OCI-LY1 (cell line): ENCODE measurements at regions not wholly inside any gene's neighbourhood (a gene's known extent, or its start where the extent isn't known, plus 50 kb on each side); places are given as distances from the start of the nearest gene placed in this dataset.

Experiments used
- H2AFZ ChIP-seq: fragments of 200-600 bp; sonication (generic), shearing (Covaris generic); 2 replicates; pipeline ENCODE4 v1.6.0; 2014; ENCODE audit warnings: antibody characterized with exemption, mild to moderate bottlenecking, low read length
- H3F3A ChIP-seq: fragments of 200-600 bp; sonication (generic), shearing (Covaris generic); 2 replicates; pipeline ENCODE4 v1.6.0; 2014; ENCODE audit warnings: mild to moderate bottlenecking, antibody characterized with exemption, low read length, moderate library complexity; ENCODE audit not compliant: insufficient read depth
- H3K27ac ChIP-seq: fragments of 200-600 bp; sonication (generic); 2 replicates; pipeline ENCODE4 v1.5.1; 2014; ENCODE audit warnings: low read length, mixed run types, mild to moderate bottlenecking, low read depth; ENCODE audit not compliant: poor library complexity, severe bottlenecking
- H3K27me3 ChIP-seq: fragments of 200-600 bp; sonication (generic); 2 replicates; pipeline ENCODE4 v1.6.0; 2014; ENCODE audit warnings: antibody characterized with exemption, mild to moderate bottlenecking, low read length, moderate library complexity; ENCODE audit not compliant: insufficient read depth
- H3K36me3 ChIP-seq: fragments of 200-600 bp; sonication (generic); 2 replicates; pipeline ENCODE4 v1.6.1; 2014; ENCODE audit warnings: mild to moderate bottlenecking, antibody characterized with exemption, low read length, moderate library complexity, mixed read lengths; ENCODE audit not compliant: insufficient read depth
- H3K4me1 ChIP-seq: fragments of 200-600 bp; sonication (generic); 2 replicates; pipeline ENCODE4 v1.5.1; 2014; ENCODE audit warnings: mild to moderate bottlenecking, low read length, moderate library complexity; ENCODE audit not compliant: insufficient read depth, severe bottlenecking
- H3K4me2 ChIP-seq: fragments of 200-600 bp; sonication (generic), shearing (Covaris generic); 2 replicates; pipeline ENCODE4 v1.6.1; 2014; ENCODE audit warnings: low read length
- H3K4me3 ChIP-seq: fragments of 200-600 bp; sonication (generic); 2 replicates; pipeline ENCODE4 v1.5.1; 2014; ENCODE audit warnings: low read length, low read depth, mild to moderate bottlenecking, mixed read lengths; ENCODE audit not compliant: poor library complexity, severe bottlenecking
- H3K79me2 ChIP-seq: fragments of 200-600 bp; shearing (Covaris generic); 2 replicates; pipeline ENCODE4 v1.6.1; 2016; ENCODE audit warnings: mixed run types, low read length, mixed read lengths; ENCODE audit not compliant: insufficient read depth
- H3K9ac ChIP-seq: fragments of 200-600 bp; sonication (generic), shearing (Covaris generic); 2 replicates; pipeline ENCODE4 v1.6.1; 2014; ENCODE audit warnings: mild to moderate bottlenecking, low read length, mixed read lengths
- H3K9me2 ChIP-seq: fragments of 200-600 bp; sonication (generic), shearing (Covaris generic); 2 replicates; pipeline ENCODE4 v1.6.1; 2014; ENCODE audit warnings: low read depth, mild to moderate bottlenecking, low read length, mixed read lengths
- H3K9me3 ChIP-seq: fragments of 200-600 bp; shearing (Covaris generic); 2 replicates; pipeline ENCODE4 v1.6.1; 2014; ENCODE audit warnings: low read length, mixed read lengths
- H4K20me1 ChIP-seq: fragments of 200-600 bp; sonication (generic), shearing (Covaris generic); 2 replicates; pipeline ENCODE4 v1.6.0; 2016; ENCODE audit warnings: mild to moderate bottlenecking, low read length; ENCODE audit not compliant: insufficient read depth
- EZH2 ChIP-seq: fragments of 200-600 bp; sonication (generic), shearing (Covaris generic); IDR thresholded peaks from 2 replicates; pipeline ENCODE4 v1.8.0; 2017; ENCODE audit warnings: borderline replicate concordance, mixed run types, mild to moderate bottlenecking, antibody characterized with exemption, low read length, moderate library complexity, mixed read lengths
- TF ChIP-seq, protein P1 (sequence below): fragments of 200-600 bp; sonication (generic), shearing (Covaris generic); IDR thresholded peaks from 2 replicates; pipeline ENCODE4 v1.5.1; 2017; ENCODE audit warnings: mild to moderate bottlenecking, antibody characterized with exemption, low read length, moderate library complexity, mixed read lengths

DNA sequence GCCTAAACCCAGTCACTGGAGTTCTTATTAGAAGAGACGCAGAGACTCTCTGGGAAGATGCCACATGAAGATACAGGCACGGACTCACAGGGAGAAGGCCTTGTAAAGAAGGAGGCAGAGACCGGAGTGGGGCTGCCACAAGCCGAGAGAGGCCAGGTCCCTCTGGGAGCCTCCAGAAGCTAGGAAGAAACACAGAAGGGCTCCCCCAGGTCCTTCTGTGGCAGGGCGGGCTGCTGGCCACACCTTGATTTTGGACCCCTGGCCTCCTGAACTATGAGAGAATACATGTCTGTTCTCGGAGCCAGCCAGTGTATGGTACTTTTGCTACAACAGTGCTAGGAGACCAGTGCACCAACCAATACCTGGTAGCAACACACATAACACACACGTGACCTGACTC is 140.1 kb upstream of the SPACA7 start:
- Histone ChIP-seq H3F3A (no peaks in the 10 kb centered on the region), H3K27me3 (peaks cover 4% of the 10 kb centered on the region; the same call in 1 of the 2 replicates), H3K4me2 (no peak overlapping the region), H3K4me3 (no peak overlapping the region), H3K36me3 (no peaks in the 10 kb centered on the region), H2AFZ (no peak overlapping the region), H3K9ac (no peak overlapping the region), H3K27ac (no peak overlapping the region), H3K9me2 (no peaks in the 10 kb centered on the region), H3K79me2 (no peaks in the 10 kb centered on the region), H3K9me3 (no peaks in the 10 kb centered on the region), H4K20me1 (no peaks in the 10 kb centered on the region), H3K4me1 (no peaks in the 10 kb centered on the region)
- TF ChIP-seq EZH2, result no peak
- TF ChIP-seq, protein P1, sequence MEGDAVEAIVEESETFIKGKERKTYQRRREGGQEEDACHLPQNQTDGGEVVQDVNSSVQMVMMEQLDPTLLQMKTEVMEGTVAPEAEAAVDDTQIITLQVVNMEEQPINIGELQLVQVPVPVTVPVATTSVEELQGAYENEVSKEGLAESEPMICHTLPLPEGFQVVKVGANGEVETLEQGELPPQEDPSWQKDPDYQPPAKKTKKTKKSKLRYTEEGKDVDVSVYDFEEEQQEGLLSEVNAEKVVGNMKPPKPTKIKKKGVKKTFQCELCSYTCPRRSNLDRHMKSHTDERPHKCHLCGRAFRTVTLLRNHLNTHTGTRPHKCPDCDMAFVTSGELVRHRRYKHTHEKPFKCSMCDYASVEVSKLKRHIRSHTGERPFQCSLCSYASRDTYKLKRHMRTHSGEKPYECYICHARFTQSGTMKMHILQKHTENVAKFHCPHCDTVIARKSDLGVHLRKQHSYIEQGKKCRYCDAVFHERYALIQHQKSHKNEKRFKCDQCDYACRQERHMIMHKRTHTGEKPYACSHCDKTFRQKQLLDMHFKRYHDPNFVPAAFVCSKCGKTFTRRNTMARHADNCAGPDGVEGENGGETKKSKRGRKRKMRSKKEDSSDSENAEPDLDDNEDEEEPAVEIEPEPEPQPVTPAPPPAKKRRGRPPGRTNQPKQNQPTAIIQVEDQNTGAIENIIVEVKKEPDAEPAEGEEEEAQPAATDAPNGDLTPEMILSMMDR, result no peak

DNA sequence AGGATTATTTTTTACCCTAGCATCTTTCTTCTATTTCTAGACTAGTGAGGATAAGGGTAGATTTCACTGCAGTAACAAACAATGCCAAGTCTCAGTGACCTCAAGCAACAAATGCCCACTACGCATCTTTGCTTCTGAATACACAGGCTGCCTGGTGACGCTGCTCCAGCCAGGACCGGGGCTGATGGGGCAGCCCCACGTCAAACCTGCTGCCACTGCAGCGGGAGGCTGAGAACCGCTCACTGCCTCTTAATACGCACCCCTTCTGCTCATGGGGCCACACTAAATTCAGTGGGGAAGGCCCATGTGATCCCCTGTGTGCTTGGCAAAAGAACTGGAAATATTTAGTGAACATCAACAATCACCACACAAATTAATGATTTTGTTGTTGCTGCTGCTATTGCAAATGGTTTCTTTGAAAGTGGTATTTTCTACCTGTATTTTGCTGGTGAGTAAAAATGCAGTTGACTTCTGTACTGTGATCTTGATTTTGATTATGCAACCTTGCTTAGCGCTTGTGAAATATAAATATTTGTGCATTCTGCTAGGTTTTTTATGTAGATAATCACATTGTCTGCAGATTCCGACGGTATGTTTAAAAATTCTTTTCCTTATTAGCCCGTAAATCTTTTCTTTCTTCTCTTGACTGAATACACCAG is 139.5 kb upstream of the SPACA7 start:
- Histone ChIP-seq H3K27ac (no peak overlapping the region), H3K9ac (no peak overlapping the region), H3K9me3 (no peaks in the 10 kb centered on the region), H3K36me3 (no peaks in the 10 kb centered on the region), H3K27me3 (peaks cover 4% of the 10 kb centered on the region; the same call in 1 of the 2 replicates), H3K4me2 (no peak overlapping the region), H3K79me2 (no peaks in the 10 kb centered on the region), H3K4me1 (no peaks in the 10 kb centered on the region), H3K4me3 (no peak overlapping the region), H3K9me2 (no peaks in the 10 kb centered on the region), H4K20me1 (no peaks in the 10 kb centered on the region), H2AFZ (no peak overlapping the region), H3F3A (no peaks in the 10 kb centered on the region)
- TF ChIP-seq, protein P1, result no peak
- no peak for TF ChIP-seq EZH2

DNA sequence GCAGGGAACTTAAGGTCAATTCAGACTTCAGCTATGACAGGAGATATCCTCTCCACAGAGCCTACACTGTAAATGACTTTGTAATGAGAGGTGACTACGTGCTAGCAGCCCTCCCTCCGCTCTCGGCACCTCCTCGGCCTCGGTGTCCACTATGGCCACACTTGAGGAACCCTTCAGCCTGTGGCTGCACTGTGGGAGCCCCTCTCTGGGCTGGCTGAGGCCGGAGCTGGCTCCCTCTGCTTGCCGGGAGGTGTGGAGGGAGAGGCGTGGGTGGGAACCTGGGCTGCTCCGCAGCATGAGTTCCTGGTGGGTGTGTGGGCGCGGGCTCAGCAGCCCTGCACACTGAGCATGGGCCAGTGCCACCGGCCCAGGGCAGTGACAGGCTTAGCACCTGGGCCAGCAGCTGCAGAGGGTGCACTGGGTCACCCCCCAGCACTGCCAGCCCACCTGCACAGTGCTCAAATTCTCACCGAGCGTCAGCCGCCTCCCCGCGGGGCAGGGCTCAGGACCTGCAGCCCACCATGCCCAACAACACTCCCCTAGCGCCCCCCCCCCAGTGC is 137.6 kb upstream of the SPACA7 start:
- H3F3A ChIP-seq, result no peaks in the 10 kb centered on the region
- H3K27me3 ChIP-seq, result peaks cover 4% of the 10 kb centered on the region; the same call in 1 of the 2 replicates
- H3K79me2 ChIP-seq, result no peaks in the 10 kb centered on the region
- no peaks in the 10 kb centered on the region for H3K36me3 ChIP-seq
- no peaks in the 10 kb centered on the region for H3K4me1 ChIP-seq
- no peak overlapping the region for H3K27ac ChIP-seq
- H2AFZ ChIP-seq, result no peak overlapping the region
- no peak overlapping the region for H3K4me3 ChIP-seq
- no peaks in the 10 kb centered on the region for H4K20me1 ChIP-seq
- TF ChIP-seq, protein P1, result no peak
- TF ChIP-seq EZH2, result no peak
- no peak overlapping the region for H3K9ac ChIP-seq
- no peaks in the 10 kb centered on the region for H3K9me3 ChIP-seq
- no peaks in the 10 kb centered on the region for H3K9me2 ChIP-seq
- no peak overlapping the region for H3K4me2 ChIP-seq
